Hematopoietic multipotent progenitor cell treated with erythropoietin and hydrocortisone succinate and interleukin-3 and kit ligand, for 4 days (in vitro differentiated cells): ENCODE measurements at regions not wholly inside any gene's neighbourhood (a gene's known extent, or its start where the extent isn't known, plus 50 kb on each side); places are given as distances from the start of the nearest gene placed in this dataset.
A peak's percentile ranks its signal among the peaks of the same experiment; 100 is the strongest.
"Not testable (repeated sequence)": the region's sequence is repeated elsewhere in the genome, so short reads cannot be mapped to it uniquely, and the experiment has no call there.

ENCODE experiments used
- DNase-seq: peaks from one replicate; pipeline ENCODE4 v3.0.0-alpha.2; 2015

DNA sequence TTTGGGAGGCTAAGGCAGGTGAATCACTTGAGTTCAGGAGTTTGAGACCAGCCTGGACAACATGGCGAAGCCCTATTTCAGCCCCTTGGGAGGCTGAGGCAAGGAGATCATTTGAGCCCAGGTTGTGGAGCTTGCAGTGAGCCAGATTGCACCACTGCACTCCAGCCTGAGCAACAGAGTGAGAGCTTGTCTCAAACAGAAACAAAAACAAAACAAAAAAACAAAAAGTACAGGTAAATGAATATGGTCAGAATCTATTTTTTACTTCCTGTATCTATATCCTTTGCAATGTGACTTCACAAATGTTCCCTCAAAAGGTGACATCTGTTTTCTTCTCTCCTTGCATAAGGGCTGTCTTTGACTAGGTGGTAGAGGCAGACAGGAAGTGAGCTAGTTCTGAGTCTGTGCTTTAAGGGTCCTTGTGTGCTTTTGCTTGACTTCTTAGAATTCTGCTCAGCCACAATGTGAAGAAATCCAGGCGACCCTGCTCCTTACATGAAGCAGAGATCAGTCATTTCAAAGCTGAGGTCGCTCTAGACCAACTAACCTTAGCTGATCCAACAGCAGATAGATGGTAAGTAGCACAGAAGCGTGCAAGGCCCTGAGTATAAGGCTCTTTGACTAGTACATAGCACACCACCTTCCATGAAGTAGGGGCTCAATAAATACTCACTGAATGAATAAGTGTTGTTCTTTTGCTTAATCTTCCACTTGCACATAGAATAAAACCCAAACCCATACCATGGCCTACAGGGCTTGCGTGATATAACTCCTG, 423.2 kb upstream of the PCDH15 start:
- no peak for DNase-seq

DNA sequence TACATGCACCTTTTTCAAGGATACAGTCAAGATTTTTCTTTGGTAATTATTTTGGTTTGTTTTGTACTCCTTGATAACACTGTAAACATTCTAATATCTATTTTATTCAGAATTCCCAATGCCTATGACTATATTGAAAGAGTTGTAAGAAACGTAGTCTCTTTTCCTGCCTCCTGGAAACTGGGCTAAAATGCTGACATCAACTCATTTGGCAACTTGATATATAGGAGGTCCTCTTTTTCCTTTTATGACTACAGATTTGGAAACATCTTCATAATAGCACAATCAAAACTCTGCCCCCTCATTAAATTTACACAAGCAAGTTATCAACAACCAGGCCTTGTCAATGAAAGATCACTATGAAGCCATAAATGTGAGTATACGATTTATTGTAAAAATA, 422.3 kb upstream of the PCDH15 start:
- no peak for DNase-seq

DNA sequence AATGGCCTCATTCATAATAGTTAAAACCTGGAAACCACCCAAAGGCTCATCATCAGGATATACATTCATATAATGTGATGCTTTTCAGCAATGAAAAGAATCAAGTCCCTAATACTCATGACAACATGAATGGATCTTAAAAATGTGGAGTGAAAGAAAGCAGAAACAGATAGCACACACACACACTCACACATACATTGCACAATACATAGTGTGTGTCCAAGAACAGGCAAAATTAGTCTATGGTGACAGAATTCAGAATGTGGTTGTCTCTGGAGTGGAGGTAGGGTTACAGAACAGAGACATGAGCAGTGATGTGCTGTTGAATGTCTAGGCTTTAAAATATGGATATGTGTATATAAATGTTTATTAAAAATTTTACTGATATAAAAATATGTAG, 419.9 kb upstream of the PCDH15 start:
- DNase-seq: no peak

DNA sequence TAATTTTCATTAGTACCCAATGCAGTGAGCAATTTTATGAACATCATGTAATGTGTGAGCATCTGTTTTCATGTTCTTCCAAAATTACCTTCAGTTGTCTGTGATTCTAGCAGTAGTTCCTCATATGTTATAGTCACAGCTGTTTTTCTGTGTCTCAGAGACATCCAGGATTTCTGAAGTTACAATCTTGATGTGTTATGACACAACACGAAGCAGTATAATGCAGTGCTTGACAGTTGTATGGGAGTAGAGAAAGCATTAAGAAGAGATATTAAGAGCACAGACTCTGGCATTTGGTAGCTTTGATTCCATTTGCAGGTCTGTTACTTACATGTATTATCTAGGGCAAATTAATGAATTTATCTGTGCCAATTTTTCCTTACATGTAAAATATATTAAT, 414.7 kb upstream of the PCDH15 start:
- DNase-seq: no peak

DNA sequence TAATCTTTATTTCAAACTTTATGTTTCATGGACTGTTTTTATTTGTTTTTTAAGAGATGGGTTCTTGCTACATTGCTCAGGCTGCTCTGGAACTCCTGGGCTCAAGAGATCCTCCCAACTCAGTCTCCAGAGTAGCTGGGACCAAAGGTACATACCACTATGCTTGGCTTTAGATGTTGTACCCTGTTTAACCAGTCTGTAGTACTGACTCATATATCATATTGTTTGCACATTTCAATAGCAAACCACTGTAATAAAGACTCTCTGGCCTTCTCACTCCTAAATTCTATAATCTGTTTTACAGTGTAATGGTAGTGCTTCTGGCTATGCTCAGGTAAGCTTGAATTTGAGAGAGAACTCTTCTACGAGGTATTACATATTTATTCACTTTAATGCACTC, 413.6 kb upstream of the PCDH15 start:
- no peak for DNase-seq

DNA sequence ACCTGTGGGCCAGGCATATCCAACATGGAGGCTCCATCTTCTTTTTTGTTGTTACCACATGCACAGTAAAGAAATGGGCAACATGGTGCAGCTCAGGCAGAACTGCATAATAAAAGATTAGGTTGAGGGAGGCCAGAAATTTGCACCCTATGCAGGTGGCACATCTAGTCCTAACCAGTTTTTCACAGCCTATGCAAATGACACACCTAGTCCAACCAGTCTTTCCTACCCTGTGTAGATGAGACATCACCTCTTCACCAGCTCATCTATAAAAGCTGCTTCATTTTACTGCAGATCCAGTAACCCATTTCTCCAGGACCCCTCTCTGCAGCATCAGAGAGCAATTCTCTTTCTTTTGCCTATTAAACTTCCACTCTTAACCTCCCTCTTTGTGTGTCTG, 411.0 kb upstream of the PCDH15 start:
- no peak for DNase-seq

DNA sequence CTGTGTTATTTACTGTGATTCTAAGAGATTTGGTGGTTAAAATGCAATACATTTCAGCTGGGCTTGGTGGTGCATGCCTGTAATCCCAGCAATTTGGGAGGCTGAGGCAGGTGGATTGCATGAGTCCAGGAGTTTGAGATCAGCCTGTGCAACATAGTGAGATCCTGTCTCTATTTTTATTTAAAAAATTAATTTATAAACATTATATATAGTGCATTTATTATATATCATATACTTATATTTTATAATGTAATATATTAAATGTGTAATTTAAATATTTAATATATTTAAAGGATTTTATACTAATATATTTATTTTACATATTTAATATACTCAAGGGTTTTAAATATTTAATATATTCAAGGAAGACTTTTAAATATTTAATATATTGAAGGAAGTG, 402.8 kb upstream of the PCDH15 start:
- no peak for DNase-seq

DNA sequence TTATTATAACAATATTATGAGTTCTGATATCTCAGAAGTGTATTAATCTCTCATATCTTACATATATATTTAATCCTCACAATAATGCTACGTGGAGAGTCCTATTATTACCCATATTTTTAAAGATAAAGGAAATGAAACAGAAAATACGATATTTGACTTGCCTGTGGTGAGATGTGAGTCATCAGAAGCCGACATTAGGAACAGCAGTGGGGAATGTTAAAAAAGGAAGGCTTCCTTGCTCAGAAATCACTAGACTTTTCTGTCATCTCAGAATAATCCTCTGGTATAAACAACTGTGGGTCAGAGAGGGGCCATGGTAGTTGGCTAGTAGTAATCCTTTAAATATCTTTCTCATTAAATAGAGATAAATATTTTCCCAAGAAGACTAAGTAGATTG, 402.3 kb upstream of the PCDH15 start:
- DNase-seq: no peak

DNA sequence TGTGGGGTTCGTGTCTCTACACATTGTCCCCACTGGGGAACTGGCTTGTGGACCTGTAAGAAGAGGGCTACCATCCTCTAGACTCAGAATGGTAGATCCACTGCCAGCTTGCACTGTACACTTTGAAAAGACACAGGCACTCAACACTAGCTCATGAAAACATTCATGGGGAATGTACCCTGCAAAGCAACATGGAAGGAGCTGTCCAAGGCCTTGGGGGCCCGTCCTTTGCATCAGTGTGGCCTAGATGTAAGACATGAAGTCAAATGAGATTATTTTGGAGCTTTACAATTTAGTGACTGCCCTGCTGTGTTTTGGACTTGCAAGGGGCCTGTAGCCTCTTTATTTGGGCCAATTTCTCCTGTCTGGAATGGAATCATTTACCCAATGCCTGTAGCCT, 399.0 kb upstream of the PCDH15 start:
- no peak for DNase-seq

DNA sequence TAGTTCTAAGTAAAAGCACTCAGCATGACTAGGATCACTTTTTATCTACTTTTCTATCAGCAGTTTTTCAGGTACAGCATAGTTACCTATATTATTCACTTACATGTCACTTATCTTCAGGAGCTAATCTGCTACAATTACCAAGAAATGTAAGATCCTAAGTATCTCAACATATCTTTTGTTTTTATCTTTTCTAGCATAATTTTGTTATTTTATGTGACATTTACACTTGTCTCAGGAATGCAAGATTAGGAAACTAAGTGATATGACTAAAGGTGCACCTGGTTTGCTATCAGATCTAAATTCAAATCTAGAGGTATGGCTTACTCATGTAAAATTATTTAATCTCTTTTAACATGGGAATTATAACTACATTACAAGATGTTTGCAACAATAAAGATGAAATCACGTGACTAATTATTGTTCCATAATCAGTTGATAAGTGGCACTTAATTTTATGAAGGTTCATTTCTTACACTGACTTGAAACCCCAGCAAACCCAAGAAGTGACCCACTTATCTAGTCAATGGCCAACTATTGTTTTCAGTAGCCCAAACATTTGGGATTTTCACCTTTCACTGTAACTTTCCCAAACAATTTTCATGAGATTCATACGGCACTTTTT, 390.3 kb upstream of the PCDH15 start:
- DNase-seq: no peak

DNA sequence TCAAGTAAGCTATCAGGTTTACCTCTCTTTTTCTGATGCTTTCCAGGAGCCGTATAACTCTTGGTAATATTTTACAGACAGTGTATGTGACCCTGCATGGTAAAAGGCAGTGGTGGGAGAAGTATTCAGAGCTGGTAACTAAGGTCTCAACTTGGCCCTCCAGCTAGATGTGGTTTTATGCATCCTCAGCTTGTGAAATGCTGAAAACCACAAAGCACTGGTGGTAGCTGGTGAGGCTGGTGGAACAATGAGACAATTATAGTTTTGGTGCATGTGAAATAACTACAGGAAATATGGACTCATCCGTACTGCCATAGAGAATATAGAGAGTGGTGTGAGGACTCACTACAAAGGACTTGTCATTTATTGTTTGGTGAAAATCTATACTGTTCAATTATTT, 383.0 kb upstream of the PCDH15 start:
- peak; percentile 19 for DNase-seq

DNA sequence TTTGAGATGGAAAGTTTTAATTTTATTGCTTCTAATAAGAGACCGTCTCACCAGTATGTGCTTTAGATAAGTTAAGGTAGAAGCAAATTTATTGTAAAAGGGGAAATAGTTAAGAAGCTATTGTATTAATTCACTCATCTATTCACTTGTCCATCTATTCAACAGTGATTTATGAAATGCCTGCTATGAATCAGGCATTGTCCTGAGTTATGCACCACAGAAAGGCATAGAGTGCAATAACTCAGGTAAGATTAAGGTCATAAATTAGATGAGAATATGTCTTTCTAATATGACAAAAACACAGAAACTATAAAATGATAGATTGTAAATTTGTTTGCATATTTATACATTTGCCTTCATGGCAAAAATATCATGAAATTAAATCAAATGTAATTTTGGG, 379.3 kb upstream of the PCDH15 start:
- no peak for DNase-seq

DNA sequence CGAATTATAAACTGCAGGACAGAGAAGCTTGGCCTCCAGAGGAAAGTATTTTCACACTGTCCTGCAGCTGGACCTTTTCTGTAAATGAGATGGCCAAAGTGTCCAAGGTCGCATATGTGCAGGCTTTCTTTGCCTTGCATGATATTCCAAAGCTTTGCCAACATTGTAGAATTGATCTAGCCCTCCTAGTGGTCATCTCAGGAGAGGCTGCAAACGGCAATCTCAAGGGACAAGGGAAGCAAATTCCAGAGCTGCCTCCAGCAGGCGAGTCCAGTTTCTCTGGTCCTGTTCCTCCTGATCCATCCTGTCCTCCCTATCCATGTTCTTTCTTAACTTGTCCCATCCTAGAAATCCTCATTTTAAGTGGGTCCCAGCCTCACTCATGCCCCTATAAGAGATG, 373.4 kb upstream of the PCDH15 start:
- DNase-seq: no peak

DNA sequence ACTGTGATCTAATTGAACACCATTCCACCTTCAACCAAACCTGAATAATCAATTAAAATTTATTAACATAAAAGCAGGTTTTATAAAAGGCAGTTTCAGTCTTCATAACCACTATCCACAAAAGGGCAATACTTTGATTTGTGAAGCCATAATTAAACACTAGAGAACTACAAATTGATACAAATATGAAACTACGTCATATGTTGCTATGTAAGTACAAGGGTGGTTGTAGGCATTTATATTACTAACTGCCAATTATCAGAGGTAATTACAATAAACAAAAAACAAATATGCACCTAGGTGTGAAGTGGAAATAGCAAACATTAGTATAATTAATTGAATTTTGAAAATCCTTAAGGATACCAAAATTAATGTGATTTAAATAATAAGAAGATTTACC, 368.5 kb upstream of the PCDH15 start:
- DNase-seq: no peak

DNA sequence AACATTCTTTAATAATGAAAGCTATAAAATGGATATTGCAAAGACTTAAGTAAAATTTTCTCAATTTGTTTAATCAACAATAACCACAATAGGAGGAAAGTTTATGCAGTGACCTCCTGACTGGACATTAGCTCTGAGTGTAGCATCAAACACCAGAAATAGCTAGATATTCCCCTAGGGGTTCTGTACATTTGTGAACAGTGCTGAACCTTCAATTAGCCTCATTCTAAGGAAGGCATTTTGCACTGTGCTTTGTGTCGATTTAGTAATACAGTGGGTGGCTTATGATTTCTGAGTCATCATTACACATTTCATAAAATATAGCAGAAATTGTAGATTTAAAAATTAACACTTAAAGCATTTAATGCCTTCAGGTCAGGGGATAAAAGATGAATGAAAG, 367.3 kb upstream of the PCDH15 start:
- no peak for DNase-seq

DNA sequence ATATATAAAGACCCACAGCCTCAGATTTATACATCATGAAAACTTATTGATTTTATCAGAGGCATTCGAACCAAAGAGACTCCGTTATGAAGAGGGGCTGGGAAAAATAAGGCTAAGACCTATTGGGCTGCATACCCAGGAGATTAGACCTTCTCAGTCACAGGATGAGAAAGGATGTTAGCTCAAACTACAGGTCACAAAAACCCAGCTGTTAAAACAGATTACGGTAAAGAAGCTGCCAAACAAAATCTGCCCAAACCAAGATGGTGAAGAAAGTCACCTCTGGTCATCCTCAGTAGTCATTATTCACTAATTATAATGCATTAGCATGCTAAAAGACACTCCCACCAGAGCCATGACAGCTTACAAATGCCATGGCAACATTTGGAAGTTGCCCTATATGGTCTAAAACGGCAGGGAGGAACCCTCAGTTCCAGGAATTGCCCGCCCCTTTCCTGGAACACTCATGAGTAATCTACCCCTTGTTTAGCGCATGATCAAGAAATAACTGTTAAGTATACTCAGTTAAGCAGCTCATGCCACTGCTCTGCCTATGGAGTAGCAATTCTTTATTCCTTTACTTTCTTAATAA, 362.5 kb upstream of the PCDH15 start:
- DNase-seq: peak; percentile 2

DNA sequence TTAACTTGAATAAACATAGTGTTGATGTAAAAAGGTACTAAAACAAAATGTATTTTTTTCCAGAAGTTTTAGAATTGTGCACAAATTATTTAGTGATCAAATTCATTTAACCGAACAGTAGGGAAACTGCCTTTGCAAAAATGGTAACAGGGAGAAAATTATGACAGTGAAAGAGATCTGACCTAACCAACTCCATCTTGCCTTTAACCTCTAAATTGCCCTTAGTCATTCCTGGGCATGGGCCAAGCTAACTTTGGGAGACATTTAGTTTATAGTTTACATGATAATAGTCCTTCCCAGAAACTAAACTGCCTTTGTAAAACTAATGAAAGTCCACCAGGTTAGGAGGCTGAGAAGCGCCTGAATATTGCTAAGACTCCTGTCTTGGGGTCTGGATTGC, 361.3 kb upstream of the PCDH15 start:
- DNase-seq: not testable (repeated sequence)

DNA sequence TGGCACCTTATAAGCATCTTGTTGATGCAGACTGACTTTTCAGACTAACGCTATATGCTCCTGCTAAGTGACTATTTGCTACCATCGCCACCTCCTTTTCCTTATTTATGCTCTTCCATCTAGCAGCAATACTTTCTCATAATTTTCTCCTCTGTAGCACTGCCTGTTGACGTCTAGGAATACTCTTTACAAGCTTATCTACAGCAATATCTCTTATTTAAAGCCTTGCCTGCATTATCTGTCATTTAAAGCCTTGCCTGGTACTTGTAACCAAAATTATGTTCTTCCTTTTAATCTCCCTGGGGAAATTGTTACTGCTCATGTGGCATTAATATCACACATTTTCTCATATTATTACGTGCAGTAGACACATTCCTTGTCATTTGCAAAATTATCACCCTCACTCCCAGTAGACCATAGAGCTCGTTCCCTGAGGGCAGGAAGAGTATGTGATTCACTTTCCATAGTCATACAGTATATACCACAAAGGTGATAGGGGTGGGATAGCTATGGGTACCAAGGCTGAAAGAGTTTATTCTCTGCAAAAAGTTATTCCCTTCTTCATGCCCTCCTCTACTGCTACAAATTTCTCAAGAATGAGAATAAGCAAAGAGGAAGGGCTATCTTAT, 359.7 kb upstream of the PCDH15 start:
- no peak for DNase-seq

DNA sequence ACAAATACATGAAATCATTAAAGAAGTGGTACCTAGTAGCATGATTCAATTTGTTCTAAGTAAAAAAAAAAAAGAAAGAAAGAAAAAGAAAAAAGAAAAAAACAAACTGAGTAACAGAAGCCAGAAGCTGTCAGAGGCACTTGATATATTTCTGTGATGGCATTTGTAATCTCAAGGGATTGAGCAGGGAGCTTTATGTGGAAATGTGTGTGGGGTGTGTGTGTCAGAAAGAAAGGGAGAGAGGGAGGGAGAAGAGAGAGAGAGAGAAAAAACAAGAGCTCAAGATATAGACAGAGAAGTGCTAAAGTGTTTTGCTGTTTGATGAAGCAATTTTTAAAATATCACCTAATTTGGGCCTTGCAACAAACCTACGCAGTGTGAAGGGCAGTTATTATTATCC, 357.6 kb upstream of the PCDH15 start:
- no peak for DNase-seq

DNA sequence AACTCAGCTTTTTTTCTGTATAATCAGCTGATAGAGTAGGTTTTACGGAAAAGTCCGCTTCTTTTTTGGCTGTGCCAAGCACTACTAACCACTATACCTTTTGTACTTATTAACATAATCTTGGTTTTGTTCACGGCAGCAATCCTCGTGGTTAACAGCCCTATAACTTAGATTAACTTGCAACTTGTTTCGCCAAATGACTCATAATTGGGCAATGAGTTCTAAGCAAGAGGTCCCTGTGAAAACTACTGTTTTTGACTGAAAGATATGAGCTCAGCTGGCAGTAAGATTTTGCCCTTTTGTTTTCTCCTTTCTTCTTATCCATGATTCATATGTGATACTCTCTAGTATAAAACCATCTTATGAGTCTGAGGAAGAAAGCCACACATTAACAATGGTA, 345.0 kb upstream of the PCDH15 start:
- DNase-seq: no peak

DNA sequence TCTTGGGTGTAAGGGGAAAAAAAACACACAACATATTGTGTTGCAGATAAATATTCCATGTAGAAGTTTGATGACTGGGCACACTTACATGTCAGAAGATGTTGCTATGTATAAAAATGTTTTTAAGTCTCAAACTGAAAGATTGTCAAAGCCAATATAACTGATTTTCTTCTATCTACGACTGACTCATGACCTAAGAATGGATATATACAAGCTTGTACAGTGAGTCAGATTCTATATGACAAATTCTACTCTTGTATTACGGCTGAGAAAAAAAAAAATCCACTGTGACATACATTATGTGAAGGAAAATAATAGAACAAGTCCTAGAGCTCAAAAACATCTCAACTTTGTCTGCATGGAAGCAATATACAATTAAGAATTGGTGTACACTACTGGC, 343.0 kb upstream of the PCDH15 start:
- DNase-seq: no peak

DNA sequence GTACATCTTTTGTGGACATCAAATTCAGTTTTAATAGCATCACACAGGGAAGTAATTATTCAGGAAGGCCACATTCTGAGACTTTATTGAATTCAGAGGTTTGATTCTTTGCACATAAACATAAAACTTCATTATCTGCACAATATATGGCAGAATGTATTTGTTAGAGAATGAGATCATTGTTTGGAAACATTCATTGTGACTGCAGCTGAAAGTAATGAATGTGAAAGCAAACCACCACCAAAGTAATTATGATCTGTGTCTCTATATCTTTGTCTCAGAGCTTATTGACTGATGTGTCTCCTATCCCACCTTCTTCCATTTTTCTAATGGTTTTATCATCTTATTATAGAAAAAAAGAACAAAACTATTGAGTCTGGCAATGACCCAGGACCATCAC, 340.9 kb upstream of the PCDH15 start:
- no peak for DNase-seq

DNA sequence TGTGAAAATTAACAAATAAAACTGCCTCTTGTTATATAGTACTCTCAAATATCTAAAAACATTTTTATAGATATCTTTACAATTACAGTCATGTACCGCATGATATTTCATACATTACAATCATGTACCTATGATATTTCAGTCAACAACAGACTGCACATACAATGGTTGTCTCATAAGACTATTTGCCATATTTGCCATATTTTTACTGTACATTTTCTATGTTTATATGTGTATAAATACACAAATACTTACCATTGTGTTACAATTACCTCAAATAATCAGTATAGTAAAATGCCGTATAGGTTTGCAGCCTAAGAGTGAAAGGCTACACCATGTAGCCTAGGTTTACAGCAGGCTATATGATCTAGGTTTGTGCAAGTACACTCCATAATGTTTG, 336.0 kb upstream of the PCDH15 start:
- no peak for DNase-seq

DNA sequence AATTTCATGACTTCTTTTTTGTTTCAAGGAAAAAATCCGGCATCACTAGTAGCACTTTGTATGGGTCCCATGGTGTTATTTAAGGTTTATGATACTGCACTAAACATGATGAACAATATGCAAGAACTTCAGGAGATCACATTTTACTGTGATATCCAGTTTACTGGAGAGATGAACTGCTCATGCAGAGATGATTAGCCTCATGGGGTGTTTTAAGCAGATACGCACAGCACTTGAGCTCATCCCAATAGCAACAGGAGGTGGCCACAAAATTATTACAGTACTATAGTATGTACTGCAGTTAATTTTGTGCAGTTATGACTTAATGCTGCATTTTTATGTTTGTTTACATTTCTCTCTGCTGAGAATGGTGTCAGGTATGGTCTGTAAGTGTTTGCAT, 303.7 kb upstream of the PCDH15 start:
- DNase-seq: no peak
